ENCODE measurements at regions not wholly inside any gene's neighbourhood (a gene's known extent, or its start where the extent isn't known, plus 50 kb on each side); places are given as distances from the start of the nearest gene placed in this dataset.

GRCh38 chr15:89387140-89387903, 52.7 kb upstream of the POLG start:
- TF ChIP-seq CTCF (IDR thresholded peaks at IDR 0.05): no peak
- TF ChIP-seq ZFX (IDR thresholded peaks at IDR 0.05; ENCODE audit: borderline replicate concordance): no peak

All from 22Rv1 (cell line).